Bronchial epithelial cell (primary cell): ENCODE measurements at regions not wholly inside any gene's neighbourhood (a gene's known extent, or its start where the extent isn't known, plus 50 kb on each side); places are given as distances from the start of the nearest gene placed in this dataset.

ENCODE experiments used
- DNase-seq: peaks from one replicate; pipeline ENCODE4 v3.0.0-alpha.2; 2010; ENCODE audit warnings: low read depth
- FAIRE-seq: peaks from 2 replicates; lab custom pipeline; 2011; peaks lifted over from hg19 to GRCh38; lab: Jason Lieb, UNC
- H3K27me3 ChIP-seq: 2 replicates; pipeline ENCODE4 v1.5.1; 2011; ENCODE audit warnings: low read length; ENCODE audit not compliant: control insufficient read depth, insufficient read depth
- H3K36me3 ChIP-seq: 2 replicates; pipeline ENCODE4 v1.5.1; 2011; ENCODE audit warnings: low read length; ENCODE audit not compliant: control insufficient read depth, insufficient read depth
- H3K4me3 ChIP-seq: 2 replicates; pipeline ENCODE4 v1.5.1; 2011; ENCODE audit warnings: mild to moderate bottlenecking, low read depth, low read length, control low read depth
- TF ChIP-seq, protein P1 (sequence below): IDR thresholded peaks from 2 replicates; pipeline ENCODE4 v1.5.1; 2011; ENCODE audit warnings: mild to moderate bottlenecking, moderate library complexity, low read length, control low read depth, inconsistent platforms; ENCODE audit not compliant: insufficient read depth, severe bottlenecking

DNA sequence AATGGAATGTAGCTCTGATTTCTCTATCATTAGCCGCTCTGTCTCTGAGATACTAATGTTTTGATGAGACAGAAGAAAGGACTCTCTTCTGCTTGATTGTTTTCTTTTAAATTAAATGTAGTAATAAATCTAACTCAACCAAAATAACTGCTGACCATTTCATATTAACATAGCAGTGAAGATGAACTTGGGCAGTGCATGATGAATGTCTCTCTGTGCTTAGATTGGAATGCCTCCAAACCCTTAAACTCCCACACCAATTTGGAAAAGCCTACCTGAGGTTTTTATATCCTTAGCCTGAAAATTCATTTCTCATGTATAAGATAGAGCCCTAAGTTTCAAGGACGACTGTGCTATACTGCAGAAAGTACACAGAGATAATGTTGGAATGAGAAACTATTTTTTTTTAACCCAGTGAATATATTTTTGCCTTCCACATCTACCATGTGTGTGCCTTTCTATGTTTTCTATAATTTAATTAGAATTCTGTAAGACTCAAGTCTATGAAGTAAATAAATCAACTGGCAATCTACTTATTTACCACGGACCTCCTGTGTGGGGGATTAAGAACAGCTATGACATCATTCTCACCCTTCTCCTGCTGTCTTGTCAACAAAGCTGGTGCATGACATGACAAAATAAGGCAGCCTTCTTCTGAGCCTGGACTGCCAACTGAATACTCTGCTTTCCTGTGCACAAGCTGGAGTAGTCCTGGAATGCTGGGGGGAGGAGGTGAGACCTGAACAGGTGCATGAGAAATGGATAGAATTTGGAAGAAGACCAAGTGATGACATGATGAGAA, 155.5 kb downstream of the FGF9 start:
- TF ChIP-seq, protein P1, sequence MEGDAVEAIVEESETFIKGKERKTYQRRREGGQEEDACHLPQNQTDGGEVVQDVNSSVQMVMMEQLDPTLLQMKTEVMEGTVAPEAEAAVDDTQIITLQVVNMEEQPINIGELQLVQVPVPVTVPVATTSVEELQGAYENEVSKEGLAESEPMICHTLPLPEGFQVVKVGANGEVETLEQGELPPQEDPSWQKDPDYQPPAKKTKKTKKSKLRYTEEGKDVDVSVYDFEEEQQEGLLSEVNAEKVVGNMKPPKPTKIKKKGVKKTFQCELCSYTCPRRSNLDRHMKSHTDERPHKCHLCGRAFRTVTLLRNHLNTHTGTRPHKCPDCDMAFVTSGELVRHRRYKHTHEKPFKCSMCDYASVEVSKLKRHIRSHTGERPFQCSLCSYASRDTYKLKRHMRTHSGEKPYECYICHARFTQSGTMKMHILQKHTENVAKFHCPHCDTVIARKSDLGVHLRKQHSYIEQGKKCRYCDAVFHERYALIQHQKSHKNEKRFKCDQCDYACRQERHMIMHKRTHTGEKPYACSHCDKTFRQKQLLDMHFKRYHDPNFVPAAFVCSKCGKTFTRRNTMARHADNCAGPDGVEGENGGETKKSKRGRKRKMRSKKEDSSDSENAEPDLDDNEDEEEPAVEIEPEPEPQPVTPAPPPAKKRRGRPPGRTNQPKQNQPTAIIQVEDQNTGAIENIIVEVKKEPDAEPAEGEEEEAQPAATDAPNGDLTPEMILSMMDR: no peak
- Histone ChIP-seq H3K27me3 (no peaks in the 10 kb centered on the region), H3K36me3 (no peaks in the 10 kb centered on the region), H3K4me3 (no peak overlapping the region)
- no peak for FAIRE-seq
- no peak for DNase-seq

DNA sequence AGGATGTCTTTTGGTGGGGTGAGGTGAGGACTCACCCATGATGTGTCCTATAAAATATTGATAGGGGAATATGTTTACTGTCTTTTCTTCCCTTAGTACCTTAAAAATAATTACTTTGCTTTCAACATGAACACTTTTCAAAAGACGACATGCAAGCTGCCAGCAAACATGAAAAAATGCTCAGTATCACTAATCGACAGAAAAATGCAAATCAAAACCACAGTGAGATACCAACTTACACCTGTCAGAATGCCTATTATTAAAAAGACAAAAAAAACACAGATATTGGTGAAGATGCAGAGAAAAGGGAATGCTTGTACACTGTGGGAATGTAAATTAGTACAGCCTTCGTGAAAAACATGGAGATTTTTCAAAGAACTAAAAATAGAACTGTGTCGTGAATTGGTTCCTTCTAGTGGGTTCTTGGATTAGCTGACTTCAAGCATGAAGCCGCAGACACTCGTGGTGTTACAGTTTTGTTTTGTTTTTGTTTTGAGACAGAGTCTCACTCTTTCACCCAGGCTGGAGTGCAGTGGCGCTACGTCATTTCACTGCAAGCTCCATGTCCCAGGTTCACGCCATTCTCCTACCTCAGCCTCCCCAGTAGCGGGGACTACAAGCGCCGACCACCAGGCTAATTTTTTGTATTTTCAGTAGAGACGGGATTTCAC, 160.9 kb downstream of the FGF9 start:
- TF ChIP-seq, protein P1: no peak
- no peak for DNase-seq
- Histone ChIP-seq H3K4me3 (no peak overlapping the region), H3K27me3 (no peaks in the 10 kb centered on the region), H3K36me3 (no peaks in the 10 kb centered on the region)
- FAIRE-seq: no peak

DNA sequence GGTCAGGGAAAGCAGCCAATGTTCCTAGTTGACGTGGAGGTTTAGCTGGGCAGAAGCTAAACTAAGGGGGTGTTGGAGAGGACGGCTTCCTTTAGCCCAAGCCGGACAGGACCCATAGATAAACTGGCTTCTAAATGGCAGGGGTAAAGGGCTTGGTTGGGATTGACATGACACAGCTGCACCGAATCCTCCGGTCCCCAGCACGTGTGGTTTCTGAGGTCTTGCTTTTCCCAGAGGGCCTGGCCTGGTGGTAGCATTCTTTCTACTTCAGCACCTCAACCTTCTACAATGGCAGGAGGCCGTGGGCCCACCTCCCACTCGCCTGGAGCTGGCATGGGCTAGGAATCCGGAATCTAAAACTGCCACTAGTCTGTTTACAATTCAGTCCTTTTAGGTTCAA, 163.0 kb downstream of the FGF9 start:
- TF ChIP-seq, protein P1: no peak
- no peak for FAIRE-seq

DNA sequence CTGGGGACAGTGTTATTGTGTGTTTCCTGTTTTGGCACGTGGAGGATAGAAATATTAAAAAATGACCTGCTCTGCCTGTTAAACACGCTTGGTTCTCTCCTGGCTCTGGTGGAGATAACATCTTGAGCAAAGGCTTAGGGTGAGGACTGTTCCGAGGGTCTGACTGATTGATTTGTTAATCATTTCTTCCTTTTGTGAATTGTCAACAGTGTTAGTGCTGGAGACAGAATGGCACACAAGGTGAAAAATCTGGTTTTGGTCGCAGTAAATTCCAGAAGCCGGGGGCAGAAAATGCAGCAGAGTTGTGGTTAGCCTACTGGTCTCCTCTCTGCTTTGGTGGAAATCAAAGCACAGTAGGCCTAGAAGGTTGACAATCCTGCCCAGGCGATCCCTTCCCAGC, 163.6 kb downstream of the FGF9 start:
- TF ChIP-seq, protein P1: no peak
- Histone ChIP-seq H3K4me3 (no peak overlapping the region), H3K27me3 (no peaks in the 10 kb centered on the region), H3K36me3 (no peaks in the 10 kb centered on the region)
- FAIRE-seq (no peak), DNase-seq (no peak)

More for the DNA sequence above, 163.0 kb downstream of the FGF9 start:
- no peaks in the 10 kb centered on the region for H3K36me3 ChIP-seq
- H3K4me3 ChIP-seq: no peak overlapping the region
- DNase-seq: no peak
- no peaks in the 10 kb centered on the region for H3K27me3 ChIP-seq

DNA sequence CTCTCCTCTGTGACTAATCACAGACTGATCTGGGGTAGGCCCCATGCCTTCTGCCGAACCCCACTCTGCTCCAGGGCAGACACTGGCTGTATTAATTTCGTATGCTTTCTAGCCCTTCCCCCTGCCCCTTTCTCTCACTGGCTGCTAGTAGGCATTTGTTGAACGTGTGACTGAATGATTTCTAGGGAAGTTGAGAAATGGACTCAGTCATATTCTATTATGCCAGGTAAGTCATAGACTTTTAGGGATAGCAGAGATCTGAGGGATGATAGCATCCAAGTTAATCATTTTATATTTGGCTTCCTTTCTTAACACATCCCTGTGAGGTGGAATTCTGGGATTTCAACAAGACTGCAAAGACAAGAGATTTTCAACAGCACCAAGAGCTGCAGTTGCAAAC, 166.4 kb downstream of the FGF9 start:
- Histone ChIP-seq H3K4me3 (no peak overlapping the region), H3K36me3 (no peaks in the 10 kb centered on the region), H3K27me3 (no peaks in the 10 kb centered on the region)
- TF ChIP-seq, protein P1: no peak
- no peak for DNase-seq
- no peak for FAIRE-seq
